Endothelial cell of umbilical vein (primary cell): ENCODE measurements at regions not wholly inside any gene's neighbourhood (a gene's known extent, or its start where the extent isn't known, plus 50 kb on each side); places are given as distances from the start of the nearest gene placed in this dataset.
A peak's percentile ranks its signal among the peaks of the same experiment; 100 is the strongest.

Experiments used
- BruUV-seq: library from RNA; stranded (reverse); fragments of 400-500 nt; replicated peaks from 2 replicates; lab custom pipeline; 2021; lab: Mats Ljungman, UMichigan
- CTCF ChIA-PET: fragments of 300-600, 350-600 bp; sonication (Branson Sonifier 250); formaldehyde crosslinking; loops from one replicate; lab custom pipeline; 2021; ENCODE audit warnings: antibody characterized with exemption, inconsistent platforms; lab: Charles Lee
- POLR2A ChIA-PET: fragments of 300-600, 350-600 bp; sonication (Branson Sonifier 250); formaldehyde crosslinking; loops from one replicate; lab custom pipeline; 2021; ENCODE audit warnings: antibody characterized with exemption, inconsistent platforms; lab: Charles Lee
- DNase-seq: peaks from one replicate; pipeline ENCODE4 v3.0.0-alpha.2; 2011; ENCODE audit warnings: low read depth, low spot score
- FAIRE-seq: peaks from 2 replicates; lab custom pipeline; 2011; peaks lifted over from hg19 to GRCh38; lab: Jason Lieb, UNC
- H2AFZ ChIP-seq: 2 replicates; pipeline ENCODE4 v1.6.0; 2012; ENCODE audit warnings: low read depth, low read length, control low read depth, inconsistent platforms
- H3K27ac ChIP-seq: 2 replicates; pipeline ENCODE4 v1.5.1; 2011; ENCODE audit warnings: low read depth, mild to moderate bottlenecking, control low read depth, low read length, moderate library complexity; ENCODE audit not compliant: insufficient read depth
- H3K27me3 ChIP-seq, 2 experiments: 2 replicates each; pipeline versions ENCODE4 v1.6.0 to v1.6.1; 2011; ENCODE audit warnings: low read length in 2 of 2, mixed read lengths in 1 of 2; ENCODE audit not compliant: control insufficient read depth in 2 of 2, insufficient read depth in 2 of 2
- H3K36me3 ChIP-seq, 2 experiments: 2 replicates in 1 of 2; 3 replicates in 1 of 2; pipeline ENCODE4 v1.5.1; 2011; ENCODE audit warnings: low read length in 2 of 2, mild to moderate bottlenecking in 1 of 2, moderate library complexity in 1 of 2; ENCODE audit not compliant: control insufficient read depth in 2 of 2, insufficient read depth in 2 of 2; ENCODE audit errors: extremely low read depth in 1 of 2
- H3K4me1 ChIP-seq: 3 replicates; pipeline ENCODE4 v1.5.1; 2011; ENCODE audit warnings: mild to moderate bottlenecking, low read length; ENCODE audit not compliant: control insufficient read depth, insufficient read depth; ENCODE audit errors: extremely low read depth
- H3K4me2 ChIP-seq: 2 replicates; pipeline ENCODE4 v1.6.1; 2011; ENCODE audit warnings: low read length, control low read depth, mixed read lengths; ENCODE audit not compliant: insufficient read depth
- H3K4me3 ChIP-seq, 3 experiments: fragments of 200-600 bp in 1 of 3; sonication (generic), shearing (Covaris generic) in 1 of 3; replicated peaks in 1 of 3; 2 replicates each; pipeline ENCODE4 v1.5.1; 2011 to 2016; ENCODE audit warnings: control low read depth in 3 of 3, low read length in 3 of 3, mild to moderate bottlenecking in 2 of 3, inconsistent platforms in 1 of 3, low read depth in 1 of 3, moderate library complexity in 1 of 3; ENCODE audit not compliant: insufficient read depth in 1 of 3
- H3K79me2 ChIP-seq: 2 replicates; pipeline ENCODE4 v1.6.0; 2012; ENCODE audit warnings: low read length, inconsistent platforms; ENCODE audit not compliant: control insufficient read depth, insufficient read depth
- H3K9ac ChIP-seq: replicated peaks from 2 replicates; pipeline ENCODE3; 2011; ENCODE audit warnings: low read length, control low read depth; ENCODE audit not compliant: insufficient read depth; ENCODE audit errors: extremely low read depth
- H3K9me1 ChIP-seq: replicated peaks from 3 replicates; pipeline ENCODE4 v1.6.0; 2011; ENCODE audit warnings: mild to moderate bottlenecking, low read length; ENCODE audit not compliant: control insufficient read depth, insufficient read depth; ENCODE audit errors: extremely low read depth
- H3K9me3 ChIP-seq: replicated peaks from 2 replicates; pipeline ENCODE4 v1.5.1; 2012; ENCODE audit warnings: low read length, inconsistent platforms; ENCODE audit not compliant: control insufficient read depth, insufficient read depth
- H4K20me1 ChIP-seq: replicated peaks from 2 replicates; pipeline ENCODE3; 2011; ENCODE audit warnings: mild to moderate bottlenecking, low read length; ENCODE audit not compliant: control insufficient read depth, insufficient read depth; ENCODE audit errors: extremely low read depth
- CTCF ChIP-seq, 2 donors: IDR thresholded peaks; 1 replicate in 1 of 2; 2 replicates in 1 of 2; pipeline ENCODE4 v1.5.1; 2011; ENCODE audit warnings: low read length in 2 of 2, mild to moderate bottlenecking in 2 of 2, moderate library complexity in 2 of 2, control low read depth in 1 of 2, inconsistent platforms in 1 of 2, low read depth in 1 of 2; ENCODE audit not compliant: insufficient read depth in 1 of 2; ENCODE audit errors: extremely low read depth in 1 of 2
- EZH2 ChIP-seq: IDR thresholded peaks from 2 replicates; pipeline ENCODE4 v1.6.1; 2012; ENCODE audit warnings: borderline replicate concordance, low read depth, mild to moderate bottlenecking, moderate library complexity, low read length, inconsistent platforms; ENCODE audit not compliant: severe bottlenecking
- FOS ChIP-seq: IDR thresholded peaks from 2 replicates; pipeline ENCODE4 v1.6.1; 2011; ENCODE audit warnings: mild to moderate bottlenecking, low read length, moderate library complexity, borderline replicate concordance; ENCODE audit not compliant: insufficient read depth
- GATA2 ChIP-seq: IDR thresholded peaks from 2 replicates; pipeline ENCODE4 v1.7.0; 2011; ENCODE audit warnings: low read depth, mild to moderate bottlenecking, moderate library complexity, mixed read lengths, low read length; ENCODE audit not compliant: insufficient read length, insufficient read depth
- JUN ChIP-seq: IDR thresholded peaks from 2 replicates; pipeline ENCODE4 v1.6.1; 2011; ENCODE audit warnings: borderline replicate concordance, low read depth; ENCODE audit not compliant: insufficient read length, insufficient read depth
- MAX ChIP-seq: IDR thresholded peaks from 2 replicates; pipeline ENCODE4 v1.6.1; 2011; ENCODE audit not compliant: insufficient read depth, insufficient read length
- MYC ChIP-seq: IDR thresholded peaks from one replicate; pipeline ENCODE4 v1.6.1; 2011; ENCODE audit warnings: mild to moderate bottlenecking, low read depth, low read length
- POLR2A ChIP-seq: IDR thresholded peaks from 2 replicates; pipeline ENCODE4 v1.6.1; 2012; ENCODE audit warnings: low read depth, mild to moderate bottlenecking, control low read depth, low read length
- POLR2AphosphoS5 ChIP-seq: IDR thresholded peaks from 2 replicates; pipeline ENCODE4 v1.6.1; 2012; ENCODE audit warnings: low read depth, mild to moderate bottlenecking, control low read depth, low read length, moderate library complexity; ENCODE audit not compliant: insufficient read depth
- dilution Hi-C: fragments of 300-500 bp; cut with MboI; formaldehyde crosslinking; loops from one replicate; pipeline ENCODE4 v1.15.0; 2019; ENCODE audit warnings: low sequenced_read_pairs; ENCODE audit not compliant: extremely low pct_ligation_motif_present
- intact Hi-C: fragments of 100-400 bp; cut with micrococcal nuclease; formaldehyde crosslinking; loops from one replicate; pipeline ENCODE4 v1.10.0; 2022

- dilution Hi-C loops, result no loop called here
- H3K36me3 ChIP-seq, result no peaks in the 10 kb centered on the region
- no peaks in the 10 kb centered on the region for H4K20me1 ChIP-seq
- H3K4me3 ChIP-seq, result no peak overlapping the region
- intact Hi-C loops, result no loop called here
- no peaks in the 10 kb centered on the region for H3K9me3 ChIP-seq
- H3K27me3 ChIP-seq, result no peaks in the 10 kb centered on the region
- H3K4me2 ChIP-seq, result no peak overlapping the region
- no peak overlapping the region for H3K9ac ChIP-seq
- H3K79me2 ChIP-seq, result no peaks in the 10 kb centered on the region
- DNase-seq (peak; percentile 40), FAIRE-seq (peak; percentile 67)
- POLR2A ChIA-PET, result no interaction called here
- H3K4me1 ChIP-seq, result no peaks in the 10 kb centered on the region
- H3K9me1 ChIP-seq, result no peaks in the 10 kb centered on the region
- H2AFZ ChIP-seq, result no peak overlapping the region
- TF ChIP-seq JUN (no peak), FOS (no peak), CTCF (IDR thresholded peaks at IDR 0.05; ENCODE audit: extremely low read depth in 1 of 2, insufficient read depth in 1 of 2, low read depth in 1 of 2, low read length in 2 of 2) (no peak), GATA2 (no peak), MAX (no peak), POLR2AphosphoS5 (no peak), MYC (no peak), POLR2A (no peak), EZH2 (no peak)
- CTCF ChIA-PET, result interaction anchor here (1.1 kb wide), 1 partner anchor 22 kb away, joined by 3 read pairs; no protein-coding TSS in a partner anchor
- H3K27ac ChIP-seq, result no peak overlapping the region
- no TSS peak for BruUV-seq
Observed at GRCh38 chr6:48835421-48835958, 627.6 kb downstream of the MMUT start.
